A549 (cell line): ENCODE measurements at regions not wholly inside any gene's neighbourhood (a gene's known extent, or its start where the extent isn't known, plus 50 kb on each side); places are given as distances from the start of the nearest gene placed in this dataset.

Experiments
- CBX2 ChIP-seq: fragments of 200-600 bp; sonication (generic); IDR thresholded peaks from 2 replicates; pipeline ENCODE4 v1.6.1; 2016; ENCODE audit warnings: low read depth, mild to moderate bottlenecking, borderline replicate concordance
- EP300 ChIP-seq, 2 experiments: fragments of >200 bp; sonication (Bioruptor Twin); formaldehyde crosslinking; IDR thresholded peaks; 2 replicates in 1 of 2; 3 replicates in 1 of 2; pipeline ENCODE4 v1.6.1; 2016 to 2017
- HDAC2 ChIP-seq: fragments of 200-600 bp; sonication (generic); IDR thresholded peaks from 2 replicates; pipeline ENCODE4 v1.6.1; 2016
- JUN ChIP-seq, 2 experiments: fragments of >200 bp; sonication (Bioruptor Twin); formaldehyde crosslinking; IDR thresholded peaks; 2 replicates in 1 of 2; 3 replicates in 1 of 2; pipeline ENCODE4 v1.6.1; 2016 to 2017
- JUNB ChIP-seq: fragments of >200 bp; sonication (Bioruptor Twin); formaldehyde crosslinking; IDR thresholded peaks from 2 replicates; pipeline ENCODE4 v1.6.1; 2016
- MAZ ChIP-seq: fragments of 150-350 bp; IDR thresholded peaks from 2 replicates; pipeline ENCODE4 v1.6.1; 2014; ENCODE audit warnings: antibody characterized with exemption, low read depth, low read length, borderline replicate concordance
- MYC ChIP-seq: IDR thresholded peaks from 2 replicates; pipeline ENCODE4 v1.6.1; 2012; ENCODE audit warnings: mild to moderate bottlenecking, inconsistent platforms, low read length, improper control_type of control experiment, borderline replicate concordance
- POLR2A ChIP-seq: IDR thresholded peaks from 2 replicates; pipeline ENCODE4 v1.6.1; 2012; ENCODE audit warnings: mild to moderate bottlenecking, low read length
- POLR2AphosphoS2 ChIP-seq: conservative IDR thresholded peaks from 2 replicates; pipeline ENCODE4 v1.6.1; 2012; ENCODE audit warnings: low read length, improper control_type of control experiment, inconsistent platforms
- TF ChIP-seq, protein P1 (sequence below): fragments of >200 bp; sonication (Bioruptor Twin); formaldehyde crosslinking; IDR thresholded peaks from 3 replicates; pipeline ENCODE4 v1.5.1; 2016
- TF ChIP-seq, protein P2 (sequence below): IDR thresholded peaks from 2 replicates; pipeline ENCODE4 v1.6.1; 2012
- TF ChIP-seq, protein P3 (sequence below): fragments of 450-650 bp; IDR thresholded peaks from 2 replicates; pipeline ENCODE4 v1.6.1; 2014; ENCODE audit warnings: antibody characterized with exemption

DNA sequence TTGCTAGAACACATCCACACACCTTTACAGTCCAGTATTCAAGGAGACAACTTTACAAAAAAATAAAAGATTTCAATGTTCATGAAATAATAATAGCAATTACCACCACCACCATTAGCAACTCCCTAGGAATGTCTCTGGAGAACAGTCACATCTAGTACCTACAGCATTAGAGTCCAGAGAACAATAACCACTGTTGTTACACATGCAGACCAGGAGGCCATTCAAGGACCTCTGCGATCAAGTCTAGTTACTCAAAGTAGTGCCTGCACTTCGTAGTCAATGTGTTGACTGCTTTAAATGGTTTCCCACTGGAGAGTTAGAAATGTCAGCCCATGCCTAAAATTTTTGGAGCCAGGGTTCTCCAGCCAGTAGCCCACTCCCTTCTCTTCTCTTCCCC is 244.4 kb downstream of the DEPDC1B start:
- TF ChIP-seq EP300 (IDR thresholded peaks at IDR 0.05) = no peak
- TF ChIP-seq JUNB = no peak
- TF ChIP-seq, protein P1, sequence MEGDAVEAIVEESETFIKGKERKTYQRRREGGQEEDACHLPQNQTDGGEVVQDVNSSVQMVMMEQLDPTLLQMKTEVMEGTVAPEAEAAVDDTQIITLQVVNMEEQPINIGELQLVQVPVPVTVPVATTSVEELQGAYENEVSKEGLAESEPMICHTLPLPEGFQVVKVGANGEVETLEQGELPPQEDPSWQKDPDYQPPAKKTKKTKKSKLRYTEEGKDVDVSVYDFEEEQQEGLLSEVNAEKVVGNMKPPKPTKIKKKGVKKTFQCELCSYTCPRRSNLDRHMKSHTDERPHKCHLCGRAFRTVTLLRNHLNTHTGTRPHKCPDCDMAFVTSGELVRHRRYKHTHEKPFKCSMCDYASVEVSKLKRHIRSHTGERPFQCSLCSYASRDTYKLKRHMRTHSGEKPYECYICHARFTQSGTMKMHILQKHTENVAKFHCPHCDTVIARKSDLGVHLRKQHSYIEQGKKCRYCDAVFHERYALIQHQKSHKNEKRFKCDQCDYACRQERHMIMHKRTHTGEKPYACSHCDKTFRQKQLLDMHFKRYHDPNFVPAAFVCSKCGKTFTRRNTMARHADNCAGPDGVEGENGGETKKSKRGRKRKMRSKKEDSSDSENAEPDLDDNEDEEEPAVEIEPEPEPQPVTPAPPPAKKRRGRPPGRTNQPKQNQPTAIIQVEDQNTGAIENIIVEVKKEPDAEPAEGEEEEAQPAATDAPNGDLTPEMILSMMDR = no peak
- TF ChIP-seq, protein P2, sequence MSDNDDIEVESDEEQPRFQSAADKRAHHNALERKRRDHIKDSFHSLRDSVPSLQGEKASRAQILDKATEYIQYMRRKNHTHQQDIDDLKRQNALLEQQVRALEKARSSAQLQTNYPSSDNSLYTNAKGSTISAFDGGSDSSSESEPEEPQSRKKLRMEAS = no peak
- TF ChIP-seq MAZ = no peak
- no peak for TF ChIP-seq POLR2A
- TF ChIP-seq CBX2 = no peak
- TF ChIP-seq MYC = no peak
- TF ChIP-seq HDAC2 = no peak
- TF ChIP-seq POLR2AphosphoS2 = no peak
- TF ChIP-seq, protein P3, sequence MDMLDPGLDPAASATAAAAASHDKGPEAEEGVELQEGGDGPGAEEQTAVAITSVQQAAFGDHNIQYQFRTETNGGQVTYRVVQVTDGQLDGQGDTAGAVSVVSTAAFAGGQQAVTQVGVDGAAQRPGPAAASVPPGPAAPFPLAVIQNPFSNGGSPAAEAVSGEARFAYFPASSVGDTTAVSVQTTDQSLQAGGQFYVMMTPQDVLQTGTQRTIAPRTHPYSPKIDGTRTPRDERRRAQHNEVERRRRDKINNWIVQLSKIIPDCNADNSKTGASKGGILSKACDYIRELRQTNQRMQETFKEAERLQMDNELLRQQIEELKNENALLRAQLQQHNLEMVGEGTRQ = no peak
- no peak for TF ChIP-seq JUN (IDR thresholded peaks at IDR 0.05)
